Hepatic stellate cell (primary cell): ENCODE measurements at regions not wholly inside any gene's neighbourhood (a gene's known extent, or its start where the extent isn't known, plus 50 kb on each side); places are given as distances from the start of the nearest gene placed in this dataset.

Experiments
- DNase-seq: peaks from one replicate; pipeline ENCODE4 v3.0.0; 2011; ENCODE audit warnings: low spot score

DNA sequence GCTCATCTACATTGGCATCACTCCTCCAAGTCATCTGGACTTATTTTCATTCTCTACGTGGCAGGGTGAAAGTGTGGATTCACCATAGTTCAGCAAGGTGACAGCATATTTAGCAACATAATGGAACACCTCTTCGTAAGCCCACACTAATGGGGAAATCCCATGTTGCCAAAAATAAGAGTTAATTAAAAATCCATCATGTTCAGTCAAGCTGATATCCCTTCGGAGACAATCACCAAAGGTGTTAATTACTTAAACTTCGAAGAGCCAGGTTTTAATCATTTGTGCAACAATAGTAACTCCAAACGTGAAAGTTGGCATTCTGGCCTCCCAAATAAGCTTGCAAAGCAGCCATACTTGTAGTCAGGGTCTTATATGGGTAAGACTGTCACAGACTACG, 242.9 kb downstream of the NSG2 start:
- no peak for DNase-seq

DNA sequence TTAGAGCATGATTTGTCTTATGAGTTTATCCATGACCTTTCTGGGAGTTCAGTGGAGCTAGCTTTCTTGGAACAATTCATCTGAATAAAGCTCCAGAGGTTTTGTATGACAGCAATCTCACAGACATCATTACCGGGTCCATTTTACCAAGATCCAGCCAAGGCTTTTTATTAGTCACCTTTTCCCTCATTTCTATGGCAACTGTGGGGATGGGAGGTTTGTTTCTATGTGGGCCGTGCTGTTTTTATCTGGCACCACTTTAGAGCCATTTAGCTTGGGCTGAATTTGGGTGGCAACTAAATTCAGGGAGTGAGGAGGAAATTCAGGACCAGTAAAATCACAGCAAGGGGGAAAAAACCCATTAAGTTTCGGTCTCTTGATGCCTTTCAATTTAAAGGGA, 245.7 kb downstream of the NSG2 start:
- DNase-seq: no peak

DNA sequence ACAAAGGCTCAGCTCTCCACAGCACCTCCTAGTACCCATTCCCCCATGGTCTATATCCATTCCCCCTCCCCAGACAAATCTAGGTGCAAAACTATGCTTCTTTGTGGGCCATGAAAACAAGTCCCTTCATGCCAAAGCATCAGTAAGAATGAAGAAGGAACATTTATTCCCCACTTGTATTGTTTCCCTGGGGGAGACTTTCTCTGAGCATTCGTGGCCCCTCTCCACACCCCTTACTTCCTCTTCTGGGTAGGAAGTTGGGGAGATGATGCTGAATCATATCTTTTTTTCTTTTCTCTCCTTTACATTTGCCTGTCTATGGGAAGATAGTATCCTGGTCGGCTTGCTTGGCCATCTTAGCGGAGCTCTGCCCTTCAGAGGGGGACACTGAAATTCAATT, 246.8 kb downstream of the NSG2 start:
- DNase-seq: no peak

DNA sequence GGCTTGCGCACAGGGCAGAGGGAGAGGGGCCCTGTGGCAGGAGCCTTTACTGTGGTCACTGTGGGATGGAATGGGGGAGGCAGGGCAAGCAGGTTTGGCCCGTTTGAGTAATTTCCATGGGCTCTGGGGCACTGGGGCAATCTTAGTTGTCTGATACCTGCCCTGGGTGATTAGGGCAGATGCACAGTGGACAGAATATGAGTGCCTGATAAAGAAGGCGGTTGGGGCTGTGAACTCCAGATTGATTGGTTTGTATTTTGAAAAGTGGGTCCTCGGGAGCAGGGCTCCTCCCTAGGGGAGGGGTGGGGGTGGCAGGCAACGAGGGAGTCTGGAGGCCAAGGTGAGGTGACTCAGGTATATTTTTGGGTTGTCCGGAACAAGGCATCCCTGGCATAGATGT, 247.5 kb downstream of the NSG2 start:
- no peak for DNase-seq

DNA sequence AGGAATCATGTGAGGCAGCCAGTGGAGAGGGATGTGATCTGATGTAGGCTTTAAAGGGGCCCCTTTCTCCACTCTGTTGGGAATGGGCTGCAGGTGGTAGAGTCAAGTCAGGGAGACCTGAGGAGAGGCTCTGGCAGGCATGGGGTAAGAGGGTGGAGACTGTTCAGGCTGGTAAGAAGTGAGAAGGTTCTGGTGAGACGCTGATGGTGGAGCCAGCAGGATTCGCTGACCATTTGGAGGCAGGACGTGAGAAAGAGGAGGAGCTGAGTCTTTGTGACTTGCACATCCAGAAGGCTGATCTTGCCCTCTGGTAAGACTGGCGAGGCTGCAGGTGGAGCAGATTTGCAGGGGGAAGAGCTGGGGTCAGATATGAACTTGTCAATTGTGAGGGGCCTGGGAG, 248.0 kb downstream of the NSG2 start:
- no peak for DNase-seq

DNA sequence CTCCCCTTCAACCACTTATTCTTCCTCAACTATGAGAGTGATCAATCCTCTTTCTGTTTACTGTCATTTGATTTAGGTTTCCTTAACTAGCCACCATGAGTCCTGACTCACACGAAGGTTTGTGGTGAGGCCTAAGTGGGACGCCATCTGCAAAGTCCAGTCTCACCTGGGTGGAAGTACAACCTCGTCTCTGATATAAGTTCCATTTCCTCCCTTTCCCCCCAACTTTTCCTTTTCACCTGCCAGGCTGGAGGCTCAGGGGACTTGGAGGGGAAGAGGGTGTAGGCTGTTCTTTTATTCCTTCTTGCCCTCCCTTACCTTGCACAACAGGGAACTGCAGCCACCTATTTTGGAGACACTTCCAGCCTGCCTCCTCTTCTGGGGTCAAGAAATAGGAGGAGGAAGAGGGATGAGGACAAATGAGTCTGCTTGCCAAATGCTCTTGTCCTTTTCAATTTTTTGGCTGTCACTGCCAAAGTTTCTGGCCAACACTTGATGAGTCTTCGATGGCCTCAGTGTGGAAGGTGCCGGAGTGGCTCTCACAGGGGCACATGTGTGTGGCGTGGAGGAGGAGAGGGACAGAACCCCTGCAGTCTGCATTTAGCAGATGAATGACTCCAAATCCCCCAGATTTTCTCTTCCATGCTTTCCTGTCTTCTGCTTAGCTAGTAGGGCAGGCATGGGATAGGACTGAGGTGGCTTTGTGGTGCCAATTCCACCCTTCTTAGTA, 249.6 kb downstream of the NSG2 start:
- no peak for DNase-seq

DNA sequence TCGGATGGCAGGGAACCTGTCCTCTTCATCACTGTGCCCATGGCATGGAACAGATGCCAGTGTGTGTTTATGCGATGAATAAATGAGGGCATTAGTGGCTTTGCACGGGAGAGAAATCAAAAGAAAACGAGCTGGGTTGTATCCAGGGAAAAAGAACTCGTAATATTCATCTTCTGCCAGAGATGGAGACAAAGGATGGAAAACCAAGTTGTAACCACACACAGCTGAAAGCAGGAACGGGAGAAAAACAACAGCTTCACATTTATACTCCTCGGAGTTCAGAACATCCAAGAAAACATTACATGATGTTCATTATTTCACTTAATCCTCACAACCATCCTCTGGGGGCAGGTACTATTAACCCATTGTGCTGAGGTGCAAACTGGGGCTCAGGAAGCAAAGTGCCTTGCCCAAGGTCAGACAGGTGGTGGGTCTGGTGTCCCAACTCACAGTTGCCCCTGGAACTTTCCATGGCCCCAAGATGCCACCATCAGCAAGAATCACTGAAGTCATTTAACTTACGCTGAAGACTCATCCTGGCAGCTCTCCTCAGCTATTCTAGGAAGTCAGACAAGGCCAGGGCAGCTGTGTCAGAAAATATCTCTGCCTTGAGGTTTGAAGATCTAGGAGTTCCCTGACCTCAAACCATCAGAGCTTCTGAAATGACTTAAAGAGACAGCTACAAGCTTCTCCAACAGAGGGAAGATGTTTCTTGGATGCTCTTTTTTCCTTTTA, 250.4 kb downstream of the NSG2 start:
- DNase-seq: no peak

DNA sequence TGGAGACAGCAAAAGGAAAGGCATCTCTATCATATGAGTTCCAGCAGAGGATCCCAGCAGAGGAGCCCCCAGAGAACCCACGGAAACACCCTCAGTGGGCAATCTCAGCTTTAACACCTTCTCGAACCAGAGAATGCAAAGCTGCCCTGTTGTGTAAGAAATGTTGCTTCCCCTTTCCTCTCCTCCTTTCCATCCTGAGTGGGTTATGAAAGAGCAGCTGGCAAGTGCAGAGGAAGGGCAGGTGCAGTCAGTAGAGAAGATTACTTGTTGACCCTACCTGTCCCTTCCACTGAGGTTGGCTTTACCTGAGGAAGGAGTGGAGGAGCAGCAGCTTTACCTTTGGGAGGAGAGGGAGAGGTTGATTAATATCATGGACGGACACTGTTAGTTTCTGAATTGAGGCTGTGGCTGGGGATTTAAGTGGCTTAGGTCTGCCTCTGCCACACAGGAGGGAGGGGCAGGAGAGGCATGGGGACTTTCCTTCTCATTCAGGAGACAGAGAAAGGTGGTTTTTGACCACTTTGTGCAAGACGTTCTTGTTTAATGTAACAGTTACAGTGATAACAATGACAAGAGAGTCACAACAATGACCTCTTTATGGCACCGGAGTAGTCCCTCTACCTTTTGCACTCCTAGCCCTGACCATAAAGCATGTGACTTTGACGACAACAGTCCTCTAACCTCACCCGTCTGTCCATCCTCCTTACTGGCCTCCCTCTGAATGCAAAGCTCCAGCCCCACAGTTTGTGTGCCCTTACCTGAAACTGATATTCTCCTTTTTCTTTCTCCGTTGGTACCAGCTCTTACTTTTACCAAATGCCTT, 254.8 kb downstream of the NSG2 start:
- no peak for DNase-seq

DNA sequence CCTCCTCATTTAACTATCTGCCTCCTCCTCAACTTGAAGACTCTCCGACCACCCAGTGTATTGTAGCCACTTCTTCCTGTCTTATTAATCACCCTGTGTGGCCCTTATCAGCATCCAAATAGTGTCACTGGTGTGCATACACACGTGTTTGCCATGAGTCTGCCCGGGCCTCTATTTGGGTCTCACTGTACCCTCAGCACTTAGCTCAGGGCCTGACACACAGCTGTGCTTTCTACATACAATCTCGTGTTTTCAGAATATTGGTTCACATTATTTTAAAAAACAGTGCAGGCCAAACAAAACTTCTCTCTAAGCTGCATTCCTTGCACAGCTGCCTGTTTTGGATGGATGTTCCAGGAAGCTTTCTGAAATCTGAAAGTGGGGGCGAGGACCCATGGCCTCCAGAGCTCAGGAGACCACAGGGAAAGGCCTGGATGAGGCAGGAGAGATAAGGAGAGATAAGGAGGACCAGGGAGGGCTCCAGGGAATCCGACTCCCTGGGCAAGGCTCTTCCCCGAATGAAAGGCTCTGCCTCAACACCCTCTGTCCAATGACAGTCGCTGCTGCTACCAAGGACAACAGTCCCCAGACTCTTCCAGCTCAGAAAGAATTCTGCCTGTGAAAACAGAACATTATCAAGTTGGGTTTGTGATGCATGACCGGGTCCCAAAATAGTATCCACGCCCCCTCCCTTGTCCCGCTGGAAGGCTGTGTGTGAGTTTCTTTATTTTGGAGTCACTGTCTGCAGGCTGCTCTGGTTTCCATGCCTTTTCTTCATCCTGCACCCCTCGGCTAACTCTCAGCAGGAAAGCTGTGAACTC, 255.6 kb downstream of the NSG2 start:
- DNase-seq: no peak

DNA sequence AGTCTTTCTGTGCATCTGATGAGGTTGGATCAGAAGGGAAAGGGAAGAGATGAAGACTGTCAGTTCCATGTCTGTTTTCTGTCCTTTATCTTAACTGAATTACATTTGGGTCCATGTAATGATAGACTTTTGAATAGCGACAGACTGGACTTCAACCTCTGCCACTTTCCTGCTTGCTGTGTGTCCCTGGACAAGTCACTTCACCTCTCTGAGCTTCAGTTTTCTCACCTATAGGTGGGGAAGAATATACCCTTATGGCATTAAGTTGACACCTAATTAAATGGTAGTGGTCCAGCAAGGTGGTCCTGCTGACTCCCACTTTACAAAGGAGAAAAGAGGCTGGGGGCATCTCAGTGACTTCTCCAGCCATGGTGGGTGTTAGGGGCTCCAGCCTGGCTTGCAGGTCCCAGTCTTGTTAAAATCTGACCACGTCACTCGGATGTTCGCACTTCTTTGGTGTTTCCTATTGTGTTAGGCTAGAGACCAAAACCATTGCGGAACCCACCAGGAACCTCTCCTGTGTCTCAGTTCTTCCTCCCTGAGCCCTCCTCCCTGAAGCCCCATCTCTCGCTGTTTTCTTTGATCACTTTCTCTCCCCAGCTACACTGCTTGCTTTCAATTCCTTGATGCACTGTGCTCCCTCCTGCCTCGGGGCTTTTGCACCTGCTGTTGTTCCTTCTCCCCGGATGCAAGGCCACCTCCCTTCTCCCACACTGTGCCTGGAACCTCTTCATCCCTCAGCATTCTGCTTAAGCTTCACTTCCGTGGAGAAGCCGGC, 256.5 kb downstream of the NSG2 start:
- no peak for DNase-seq

DNA sequence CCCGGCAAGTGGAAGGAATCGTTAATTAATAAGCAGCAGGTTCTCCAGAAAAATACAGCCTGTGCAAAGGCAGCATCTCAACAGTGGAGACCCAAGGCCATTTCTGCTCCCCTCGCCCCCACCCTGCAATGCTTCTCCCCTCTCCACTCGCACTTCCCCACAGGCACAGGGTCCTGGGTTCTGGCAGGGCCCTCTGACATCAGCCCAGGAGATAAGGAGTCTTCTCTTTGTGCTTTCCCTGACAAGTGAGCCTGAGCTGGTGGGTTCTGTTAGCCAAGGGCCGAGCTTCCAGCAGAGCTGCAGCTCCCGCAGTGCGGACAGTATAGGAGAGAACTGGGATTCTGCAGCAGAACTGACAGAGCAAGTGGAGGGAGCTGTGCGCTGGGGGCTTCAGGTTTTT, 257.5 kb downstream of the NSG2 start:
- DNase-seq: no peak

DNA sequence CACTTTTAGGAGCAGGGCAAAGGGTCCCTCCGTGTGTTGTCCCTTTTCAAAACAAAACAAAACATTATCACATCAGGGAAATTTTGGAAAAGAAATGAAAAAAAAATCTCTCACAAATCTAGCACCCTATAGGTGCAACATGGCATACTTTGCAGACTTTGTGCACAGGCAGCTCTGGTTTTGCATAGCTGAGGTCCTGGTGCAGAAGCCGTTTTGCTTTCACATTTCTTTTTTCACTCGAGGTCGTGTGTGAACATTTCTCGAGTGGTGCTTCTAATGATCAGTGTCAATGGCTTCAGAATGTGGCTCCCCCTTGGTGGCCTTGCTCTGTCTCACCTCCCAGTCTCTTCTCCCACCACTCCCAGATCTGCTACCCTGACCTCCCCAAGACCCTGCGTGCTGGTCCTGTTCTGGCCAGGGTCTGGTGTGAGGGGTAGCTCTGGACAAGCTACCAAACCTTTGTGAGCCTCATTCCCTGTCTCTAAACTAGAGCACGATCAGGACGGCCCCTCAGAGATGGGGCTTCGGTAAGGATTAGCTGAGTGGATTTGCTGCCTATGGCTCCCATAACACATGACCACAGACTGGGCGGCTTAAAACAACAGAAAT, 258.0 kb downstream of the NSG2 start:
- no peak for DNase-seq

DNA sequence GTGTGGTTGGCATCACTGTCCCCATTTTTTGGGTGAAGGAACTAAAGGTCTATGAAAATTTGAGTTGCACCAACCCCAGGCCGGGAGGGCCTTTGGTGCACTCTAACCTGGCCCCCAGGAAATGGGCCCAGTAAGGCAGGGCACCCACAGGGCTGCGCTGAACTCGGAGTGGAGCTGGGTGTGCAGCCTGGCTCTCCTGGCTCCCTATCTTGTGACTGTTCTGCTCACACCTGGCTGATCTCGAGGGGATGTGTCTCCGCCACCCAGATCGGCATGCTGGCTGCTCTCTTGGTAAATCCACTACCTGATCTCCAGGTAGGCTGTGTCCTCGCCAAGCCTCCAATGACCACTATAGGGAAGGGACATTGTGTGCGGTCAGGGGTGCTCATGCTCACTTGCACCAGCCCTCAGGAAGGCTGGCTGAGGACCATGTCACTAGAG, 259.8 kb downstream of the NSG2 start:
- DNase-seq: no peak

DNA sequence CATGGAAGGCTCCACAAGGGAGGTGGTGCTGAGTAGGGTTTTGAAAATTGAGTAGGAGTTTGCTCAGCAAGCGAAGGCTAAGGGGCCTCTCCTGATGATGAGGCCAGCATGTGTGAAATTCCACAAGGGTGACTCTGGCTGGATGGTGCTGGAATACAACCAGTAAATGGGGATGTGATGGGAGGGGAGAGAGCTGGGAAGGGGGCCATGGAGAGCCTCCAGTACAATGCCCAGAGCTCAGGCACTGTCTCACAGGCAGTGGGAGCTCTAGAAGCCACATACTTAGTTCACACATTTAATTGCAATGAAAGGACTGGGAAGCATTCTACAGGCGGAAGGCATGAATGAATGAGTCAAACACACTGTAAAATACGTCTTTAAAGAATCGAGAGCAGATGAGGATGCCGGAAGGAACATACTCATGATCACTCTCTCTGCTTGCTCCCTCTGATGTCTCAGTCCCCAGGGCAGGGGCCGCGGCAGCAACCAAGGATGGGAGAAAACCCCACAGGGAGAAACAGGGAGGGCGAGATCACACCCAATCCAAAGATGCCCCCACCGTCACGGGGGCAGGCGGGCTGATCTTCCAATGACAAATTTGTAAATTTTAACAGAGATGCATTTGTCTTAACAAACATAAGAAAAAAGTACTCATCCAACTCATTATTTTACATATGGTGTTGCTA, 261.0 kb downstream of the NSG2 start:
- DNase-seq: no peak

DNA sequence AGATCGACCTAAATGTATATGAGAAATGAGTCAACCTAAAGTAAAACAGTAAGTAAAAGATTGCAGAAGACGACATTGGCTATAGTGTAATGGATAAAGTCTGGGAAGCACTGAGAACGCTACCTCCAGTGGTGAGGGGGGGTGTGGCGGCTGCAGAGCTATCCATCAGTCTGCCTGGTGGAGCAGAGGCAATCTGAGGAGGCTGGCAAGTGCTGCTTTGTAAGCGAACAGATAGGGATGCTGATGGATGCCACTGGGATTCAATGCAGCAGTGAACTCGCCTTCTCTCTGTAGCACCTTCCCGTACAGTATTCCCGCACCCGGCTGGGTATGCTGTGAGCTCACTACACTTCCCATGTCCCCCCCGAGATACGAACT, 261.5 kb downstream of the NSG2 start:
- DNase-seq: no peak

DNA sequence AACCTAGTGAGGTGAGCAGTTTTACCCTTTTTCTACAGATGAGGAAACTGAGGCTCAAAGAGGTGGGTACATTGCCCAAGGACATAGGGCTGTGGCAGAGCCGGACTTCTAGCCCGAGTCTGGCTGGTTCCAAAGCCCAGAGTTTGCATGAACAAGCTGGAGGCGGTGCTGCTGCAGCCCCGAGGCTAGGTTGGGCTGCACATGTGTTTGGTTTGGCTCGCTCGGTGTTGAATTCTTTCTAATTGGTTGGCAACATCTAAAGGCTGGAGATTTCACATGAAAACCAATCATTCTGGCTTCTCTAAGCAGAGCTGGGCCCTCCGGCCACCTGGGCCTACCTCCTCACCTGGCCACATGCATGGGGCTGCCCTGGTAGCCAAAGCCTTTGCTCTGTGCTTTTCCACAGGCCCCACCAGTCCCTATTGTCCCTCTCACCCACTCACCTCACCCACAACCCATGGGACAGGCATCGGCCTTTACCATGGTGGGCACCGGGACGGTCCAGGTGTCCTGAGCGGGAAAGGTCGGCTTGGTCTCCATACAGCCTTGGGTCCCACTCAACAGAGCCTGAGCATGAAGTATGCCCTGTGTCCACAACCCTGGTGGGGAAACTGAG, 262.3 kb downstream of the NSG2 start:
- DNase-seq: no peak

DNA sequence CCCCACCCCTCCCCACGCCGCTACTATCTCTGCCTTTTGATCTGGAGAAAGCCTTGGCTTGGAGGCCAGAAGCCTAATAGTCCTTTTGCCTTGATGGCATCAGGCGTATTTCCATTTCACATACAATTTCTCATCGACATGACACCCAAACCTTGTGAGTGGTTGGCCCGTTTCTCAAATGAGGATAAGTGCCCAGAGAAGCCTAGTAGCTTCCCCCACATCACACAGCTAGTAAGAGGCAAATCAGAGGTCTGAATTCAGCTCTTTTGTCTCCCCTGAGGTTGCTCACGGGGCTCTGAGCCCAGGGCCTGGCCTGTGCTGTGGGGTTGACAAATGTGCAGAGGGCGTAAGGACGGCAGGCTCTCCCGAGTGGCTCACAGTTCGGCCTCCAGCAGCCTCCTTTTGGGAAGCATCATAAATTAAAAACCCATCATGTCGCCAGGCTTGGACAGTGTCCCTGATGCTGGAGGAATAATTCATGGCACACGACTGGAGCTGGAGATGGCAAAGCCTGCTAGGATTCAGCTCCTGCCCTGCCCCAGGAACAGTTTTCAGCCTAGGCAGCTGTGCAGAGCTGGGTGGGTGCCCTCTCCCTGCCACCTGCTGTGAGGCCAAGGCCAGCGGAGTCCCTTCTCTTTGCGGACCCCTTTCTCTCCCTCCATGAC, 263.8 kb downstream of the NSG2 start:
- DNase-seq: no peak

DNA sequence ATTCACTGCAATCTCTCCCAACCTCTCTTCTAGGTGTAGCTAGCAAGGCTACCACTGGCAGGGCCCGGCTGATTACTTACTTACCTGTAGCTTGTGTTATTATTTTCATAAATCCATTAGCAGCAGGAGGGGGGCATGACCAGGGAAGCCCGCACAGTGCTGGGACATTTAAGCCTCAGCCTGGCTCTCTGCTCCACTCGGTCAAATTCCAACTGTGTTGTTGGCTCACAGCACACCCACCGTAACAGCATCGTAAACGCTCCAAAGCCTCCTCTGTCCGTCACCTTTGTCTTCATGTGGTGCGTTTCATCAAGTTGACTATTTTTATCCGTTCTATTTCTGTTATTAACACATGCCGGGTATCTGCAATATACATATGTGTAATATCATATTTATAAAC, 264.7 kb downstream of the NSG2 start:
- DNase-seq: no peak

DNA sequence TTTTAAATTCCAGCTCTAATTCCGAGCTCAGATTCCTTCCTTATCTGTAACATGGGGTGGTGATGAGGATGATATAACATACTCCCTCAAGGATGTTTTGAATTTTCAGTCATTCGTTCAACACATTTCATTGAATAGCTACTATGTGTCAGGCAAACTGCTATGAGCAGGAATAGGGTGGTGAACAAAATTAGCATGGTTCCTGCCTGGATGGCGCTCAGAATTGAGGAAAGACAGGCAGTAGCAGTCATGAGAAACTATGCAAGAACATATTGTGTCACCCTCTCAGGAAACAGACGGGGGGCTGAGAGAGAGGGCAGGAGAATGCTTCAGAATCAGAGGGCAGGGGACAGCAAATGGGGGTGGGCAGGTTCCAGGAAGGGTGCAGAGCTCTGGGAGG, 265.2 kb downstream of the NSG2 start:
- DNase-seq: no peak
